HUES6 (cell line): ENCODE measurements at regions not wholly inside any gene's neighbourhood (a gene's known extent, or its start where the extent isn't known, plus 50 kb on each side); places are given as distances from the start of the nearest gene placed in this dataset.

Source experiments
- H3K27ac ChIP-seq: 2 replicates; pipeline ENCODE4 v1.7.0; 2013; ENCODE audit warnings: low read depth, mild to moderate bottlenecking, low read length, inconsistent platforms
- H3K27me3 ChIP-seq: 2 replicates; pipeline ENCODE4 v1.6.1; 2013; ENCODE audit warnings: low read length; ENCODE audit not compliant: control insufficient read depth, insufficient read depth
- H3K36me3 ChIP-seq: 2 replicates; pipeline ENCODE4 v1.6.1; 2013; ENCODE audit warnings: low read length; ENCODE audit not compliant: control insufficient read depth, insufficient read depth
- H3K4me1 ChIP-seq: 2 replicates; pipeline ENCODE4 v1.6.1; 2013; ENCODE audit warnings: low read length; ENCODE audit not compliant: control insufficient read depth, insufficient read depth
- H3K4me3 ChIP-seq: 2 replicates; pipeline ENCODE4 v1.5.1; 2013; ENCODE audit warnings: low read depth, low read length
- H3K9ac ChIP-seq: one replicate; pipeline ENCODE4 v1.6.1; 2013; ENCODE audit warnings: mild to moderate bottlenecking, low read length
- H3K9me3 ChIP-seq: 2 replicates; pipeline ENCODE4 v1.6.1; 2013; ENCODE audit warnings: low read depth, low read length; ENCODE audit not compliant: control insufficient read depth, insufficient read depth

DNA sequence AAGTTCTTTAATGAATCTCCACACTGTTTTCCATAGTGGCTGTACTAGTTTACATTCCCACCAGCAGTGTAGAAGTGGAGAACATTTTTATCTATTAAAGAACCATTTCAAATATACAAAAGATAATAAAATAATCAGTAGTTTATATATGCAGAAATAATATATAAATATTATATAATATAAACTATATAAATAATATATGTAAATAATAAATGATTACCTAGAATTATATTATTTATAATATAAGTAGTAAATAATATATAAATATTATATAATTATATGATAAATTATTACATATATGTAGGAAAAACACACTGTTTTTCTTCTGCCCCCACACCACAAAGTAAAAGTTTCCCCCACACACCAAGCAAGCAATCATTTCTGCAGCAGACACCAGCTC is 83.5 kb upstream of the NEUROD6 start:
- H3K4me3 ChIP-seq, result no peak overlapping the region

DNA sequence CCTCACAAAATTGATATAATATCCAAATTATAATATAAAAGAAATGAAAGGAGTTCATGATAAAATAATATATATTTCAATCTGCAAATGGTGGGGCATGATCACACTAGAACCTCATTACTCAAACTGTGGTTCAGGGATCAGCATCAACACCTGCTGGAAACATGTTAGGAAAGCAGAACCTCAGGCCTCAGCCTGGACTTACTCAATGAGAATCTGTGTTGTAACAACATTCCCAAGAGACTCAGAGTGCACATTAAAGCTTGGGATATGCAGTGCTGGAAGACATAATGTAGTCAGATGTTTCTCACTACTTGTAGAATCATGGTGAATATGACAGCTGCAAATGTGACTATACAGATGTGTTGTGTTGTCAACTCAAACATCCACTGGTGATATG is 81.7 kb upstream of the ITPRID1 start:
- no peak overlapping the region; the same call in 1 of the 2 replicates for H3K27ac ChIP-seq
- H3K9me3 ChIP-seq, result no peaks in the 10 kb centered on the region
- no peak overlapping the region for H3K4me3 ChIP-seq

More for the DNA sequence above, 83.5 kb upstream of the NEUROD6 start:
- Histone ChIP-seq H3K9me3 (no peaks in the 10 kb centered on the region), H3K9ac (no peak overlapping the region), H3K36me3 (no peaks in the 10 kb centered on the region), H3K27ac (no peak overlapping the region), H3K4me1 (no peaks in the 10 kb centered on the region), H3K27me3 (no peaks in the 10 kb centered on the region)

DNA sequence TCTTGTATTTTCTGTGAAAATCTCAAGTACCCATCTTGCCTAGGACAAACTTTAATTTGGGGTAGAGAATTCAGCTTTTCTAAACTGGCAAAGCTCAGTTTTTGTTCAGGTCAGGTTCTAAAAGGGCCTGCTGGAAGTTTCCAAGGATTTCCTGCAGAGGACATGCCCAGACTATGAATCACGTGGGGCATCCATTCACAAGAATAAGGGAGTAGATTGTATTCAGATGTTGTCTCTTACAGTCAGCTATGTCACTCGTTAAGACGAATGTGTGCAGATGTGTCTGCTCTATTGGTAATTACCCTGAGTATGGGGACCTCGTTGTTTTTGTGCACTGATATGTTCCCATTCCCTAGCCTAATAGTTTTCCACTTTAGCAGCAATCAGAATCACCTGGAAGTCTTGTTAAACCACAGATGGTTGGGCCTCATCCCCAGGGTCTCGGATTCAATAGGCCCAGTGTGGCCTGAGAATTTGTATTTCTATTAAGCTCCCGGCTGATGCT is 81.0 kb upstream of the ITPRID1 start:
- Histone ChIP-seq H3K4me3 (no peak overlapping the region), H3K27ac (no peak overlapping the region; the same call in 1 of the 2 replicates), H3K36me3 (no peaks in the 10 kb centered on the region), H3K4me1 (no peaks in the 10 kb centered on the region; the same call in 1 of the 2 replicates), H3K27me3 (no peaks in the 10 kb centered on the region), H3K9me3 (no peaks in the 10 kb centered on the region), H3K9ac (no peak overlapping the region)

More for the DNA sequence above, 81.7 kb upstream of the ITPRID1 start:
- H3K4me1 ChIP-seq, result no peaks in the 10 kb centered on the region; the same call in 1 of the 2 replicates
- H3K36me3 ChIP-seq, result no peaks in the 10 kb centered on the region
- no peak overlapping the region for H3K9ac ChIP-seq
- no peaks in the 10 kb centered on the region for H3K27me3 ChIP-seq

DNA sequence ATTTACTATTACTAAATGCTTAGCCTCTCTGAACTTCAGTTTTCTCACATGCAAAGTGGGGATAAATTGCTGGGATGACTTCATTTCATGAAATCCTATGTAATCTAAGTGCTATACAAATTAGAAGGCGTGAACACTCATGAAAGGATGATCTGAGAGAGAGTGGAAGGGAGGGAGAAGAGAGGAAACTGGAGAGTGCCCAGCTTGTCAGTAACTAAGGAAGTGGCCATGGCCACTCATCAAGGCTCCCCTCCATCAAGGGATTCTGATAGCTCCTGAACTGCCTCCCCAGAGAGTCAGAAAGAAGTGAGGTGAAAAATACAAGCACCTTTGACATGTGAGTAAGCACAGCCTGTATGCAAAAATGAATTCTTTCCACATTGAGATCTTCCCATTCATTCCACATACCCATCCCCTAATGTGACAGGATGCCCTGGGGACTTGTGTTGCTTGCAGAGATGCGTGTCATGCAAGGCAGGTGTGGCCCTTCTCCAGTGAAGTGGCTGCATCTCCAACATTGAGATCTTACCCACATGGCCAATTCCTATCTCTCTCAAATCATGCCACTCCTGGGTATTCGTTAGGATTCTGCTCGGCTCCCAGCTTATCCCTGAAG is 76.5 kb upstream of the ITPRID1 start:
- Histone ChIP-seq H3K27ac (no peak overlapping the region), H3K9me3 (no peaks in the 10 kb centered on the region), H3K4me1 (peaks cover 7% of the 10 kb centered on the region; the same call in 1 of the 2 replicates), H3K4me3 (no peak overlapping the region), H3K27me3 (no peaks in the 10 kb centered on the region), H3K9ac (no peak overlapping the region), H3K36me3 (no peaks in the 10 kb centered on the region)

DNA sequence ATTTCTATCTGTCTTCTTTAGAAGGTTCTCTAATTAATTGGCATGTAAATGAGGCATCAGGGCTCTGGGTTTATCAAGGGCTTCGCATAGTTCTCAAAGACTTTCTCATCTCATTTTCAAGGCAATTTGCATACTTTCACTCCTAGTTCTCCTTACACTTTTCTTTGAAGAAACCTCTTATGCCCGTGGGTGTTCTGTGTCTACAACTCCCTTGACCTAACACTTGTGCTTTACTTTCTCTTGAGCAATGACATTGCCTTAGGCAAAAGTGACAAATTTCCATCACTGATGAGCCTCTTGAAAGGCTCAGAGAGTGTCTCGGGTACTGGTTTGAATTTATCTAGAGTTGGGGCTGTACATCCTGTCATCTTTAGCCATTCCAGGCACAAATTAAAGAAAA is 74.7 kb upstream of the ITPRID1 start:
- no peak overlapping the region for H3K4me3 ChIP-seq
- H3K4me1 ChIP-seq, result peaks cover 14% of the 10 kb centered on the region; the same call in 1 of the 2 replicates
- H3K36me3 ChIP-seq, result no peaks in the 10 kb centered on the region
- H3K27ac ChIP-seq, result no peak overlapping the region
- H3K27me3 ChIP-seq, result no peaks in the 10 kb centered on the region
- no peaks in the 10 kb centered on the region for H3K9me3 ChIP-seq
- H3K9ac ChIP-seq, result no peak overlapping the region

DNA sequence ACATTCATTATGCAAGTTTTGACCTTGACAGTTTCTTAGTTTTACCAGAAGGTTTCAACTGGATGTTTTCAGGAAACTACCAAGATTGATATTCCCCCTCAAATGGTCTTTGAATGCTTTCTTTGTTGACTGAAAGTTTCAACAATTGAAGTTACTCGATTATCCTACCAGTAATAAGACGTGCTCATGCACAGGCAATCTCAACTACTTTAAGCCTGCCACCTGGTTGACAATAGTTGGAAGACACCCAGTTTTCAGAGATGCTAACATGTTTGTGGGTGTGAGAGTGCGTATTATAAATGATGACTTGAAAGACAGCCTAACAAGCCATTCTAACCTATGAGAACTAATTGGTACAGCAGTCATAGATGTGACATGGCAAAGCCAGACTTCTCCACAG is 73.4 kb upstream of the ITPRID1 start:
- Histone ChIP-seq H3K27me3 (no peaks in the 10 kb centered on the region), H3K4me1 (peaks cover 14% of the 10 kb centered on the region; the same call in 1 of the 2 replicates), H3K36me3 (no peaks in the 10 kb centered on the region)

DNA sequence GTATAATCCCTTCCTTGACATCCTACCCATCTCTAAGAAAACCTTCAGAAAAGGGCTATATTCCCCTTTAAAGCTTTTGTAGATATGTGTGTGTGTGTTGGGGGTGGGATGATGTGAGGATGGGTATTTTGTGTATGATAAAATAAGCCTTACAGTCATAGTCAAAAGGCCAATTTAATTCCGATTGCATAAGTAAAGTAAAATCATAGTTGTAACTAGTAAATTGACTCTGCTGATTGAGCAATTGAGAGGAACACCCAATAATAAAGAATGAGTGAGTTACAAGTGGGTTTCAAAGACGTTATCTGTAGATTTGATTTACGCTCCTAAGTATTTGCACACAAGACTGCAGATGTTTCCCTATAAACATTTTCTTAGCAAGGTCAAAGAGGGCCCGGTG is 71.3 kb upstream of the ITPRID1 start:
- Histone ChIP-seq H3K27ac (no peak overlapping the region), H3K27me3 (no peaks in the 10 kb centered on the region), H3K9me3 (peaks cover 3% of the 10 kb centered on the region; the same call in 1 of the 2 replicates), H3K36me3 (no peaks in the 10 kb centered on the region), H3K9ac (no peak overlapping the region), H3K4me1 (peaks cover 14% of the 10 kb centered on the region; the same call in 1 of the 2 replicates), H3K4me3 (no peak overlapping the region)

More for the DNA sequence above, 73.4 kb upstream of the ITPRID1 start:
- no peak overlapping the region for H3K9ac ChIP-seq
- H3K4me3 ChIP-seq, result no peak overlapping the region
- no peaks in the 10 kb centered on the region for H3K9me3 ChIP-seq
- H3K27ac ChIP-seq, result no peak overlapping the region

DNA sequence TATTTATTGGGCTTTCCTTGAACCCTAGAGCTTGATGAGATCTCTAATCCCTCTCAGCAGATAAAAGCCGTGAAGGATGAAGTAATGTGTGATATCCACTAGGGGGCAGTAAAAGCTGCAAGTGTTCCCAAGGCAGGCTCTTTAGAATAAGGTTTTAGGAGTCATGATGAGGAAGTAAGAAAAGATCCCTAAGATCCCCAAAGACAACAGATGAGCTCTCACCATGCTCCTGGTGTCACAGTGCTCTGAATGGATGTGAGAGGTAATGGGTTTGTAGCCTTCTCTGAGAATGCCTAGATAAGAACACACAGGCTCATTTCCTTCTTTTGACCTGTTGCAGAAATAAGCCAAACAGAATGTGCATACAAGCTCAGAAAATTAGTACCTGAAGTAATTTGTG is 70.4 kb upstream of the ITPRID1 start:
- H3K4me1 ChIP-seq, result peaks cover 14% of the 10 kb centered on the region; the same call in 1 of the 2 replicates
- H3K9me3 ChIP-seq, result peaks cover 5% of the 10 kb centered on the region; the same call in 1 of the 2 replicates
- no peak overlapping the region for H3K27ac ChIP-seq
- H3K9ac ChIP-seq, result no peak overlapping the region
- no peak overlapping the region for H3K4me3 ChIP-seq
- no peaks in the 10 kb centered on the region for H3K36me3 ChIP-seq
- H3K27me3 ChIP-seq, result no peaks in the 10 kb centered on the region

DNA sequence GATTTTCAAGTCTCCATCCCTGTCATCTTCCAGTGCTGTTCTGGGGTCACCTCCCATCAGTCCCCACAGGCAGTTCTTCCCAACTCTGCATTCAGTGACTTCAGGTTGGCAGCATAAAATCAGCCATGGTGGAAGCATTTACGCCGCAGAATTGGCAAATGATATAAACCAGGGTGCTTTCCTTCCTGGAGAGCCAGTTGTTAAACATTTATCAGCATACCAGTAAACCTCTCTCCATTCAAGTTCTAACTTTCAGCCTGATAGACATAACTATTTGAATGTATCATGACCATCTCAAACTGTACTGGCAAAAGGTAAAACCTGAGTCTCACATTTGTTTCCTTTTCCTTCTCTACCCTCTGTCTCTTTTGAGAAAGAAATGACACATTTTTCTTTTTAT is 69.7 kb upstream of the ITPRID1 start:
- peaks cover 14% of the 10 kb centered on the region; the same call in 1 of the 2 replicates for H3K4me1 ChIP-seq
- no peak overlapping the region for H3K9ac ChIP-seq
- no peak overlapping the region for H3K27ac ChIP-seq
- H3K4me3 ChIP-seq, result no peak overlapping the region
- peaks cover 5% of the 10 kb centered on the region; the same call in 1 of the 2 replicates for H3K9me3 ChIP-seq
- H3K36me3 ChIP-seq, result no peaks in the 10 kb centered on the region
- no peaks in the 10 kb centered on the region for H3K27me3 ChIP-seq

DNA sequence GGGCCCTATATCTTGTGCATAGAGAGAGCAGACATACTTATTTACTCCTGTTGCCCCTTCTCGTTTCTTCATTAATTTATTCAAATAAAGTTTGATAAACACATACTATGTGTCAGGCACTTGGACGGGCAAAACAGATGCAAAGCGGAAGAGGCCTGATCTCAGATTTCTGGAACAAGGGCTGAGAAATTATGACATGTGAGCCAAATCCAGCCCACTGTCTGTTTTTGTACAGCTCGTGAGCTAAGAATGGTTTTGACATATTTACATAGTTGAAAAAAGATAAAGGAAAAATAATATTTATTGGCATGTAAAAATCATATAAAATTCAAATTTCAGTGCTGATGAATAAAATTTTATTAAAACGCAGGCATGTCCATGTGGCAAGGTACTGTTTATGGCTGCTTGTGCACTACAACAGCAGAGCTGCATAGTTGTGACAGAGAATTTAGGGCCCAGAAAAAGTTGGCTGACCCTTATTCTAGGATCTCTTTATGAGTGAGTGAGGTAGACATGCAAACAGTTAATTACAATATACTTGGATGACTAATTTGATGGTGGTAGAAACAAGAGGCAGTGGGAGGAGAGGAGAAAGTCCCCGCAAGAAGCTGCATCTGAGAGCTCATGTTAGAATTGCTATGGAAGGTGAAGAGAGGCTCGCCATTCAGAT is 68.1 kb upstream of the ITPRID1 start:
- H3K9ac ChIP-seq, result no peak overlapping the region
- no peak overlapping the region for H3K4me3 ChIP-seq
- peaks cover 5% of the 10 kb centered on the region; the same call in 1 of the 2 replicates for H3K9me3 ChIP-seq
- no peaks in the 10 kb centered on the region for H3K36me3 ChIP-seq
- H3K27ac ChIP-seq, result no peak overlapping the region
- H3K27me3 ChIP-seq, result peaks cover 11% of the 10 kb centered on the region
- H3K4me1 ChIP-seq, result peaks cover 6% of the 10 kb centered on the region; the same call in 1 of the 2 replicates

DNA sequence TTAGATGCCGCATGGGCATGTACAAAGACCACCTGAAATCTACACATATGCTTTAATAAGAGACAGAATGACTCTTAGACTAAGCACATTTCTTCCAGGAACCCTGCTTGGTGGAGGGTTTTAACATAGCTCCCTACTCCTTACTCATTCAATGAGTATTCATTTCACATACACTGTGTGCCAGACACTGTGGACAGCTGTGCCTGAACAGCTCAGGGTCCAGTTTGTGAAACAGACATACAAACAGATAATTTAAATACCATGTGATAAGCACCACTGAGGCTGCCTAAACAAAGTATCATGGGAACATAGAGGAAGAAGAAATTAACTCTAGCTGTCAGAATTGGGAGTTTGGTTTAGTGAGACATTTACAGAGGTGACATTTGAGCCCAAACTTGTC is 65.2 kb upstream of the ITPRID1 start:
- peaks cover 31% of the 10 kb centered on the region for H3K27me3 ChIP-seq
- H3K4me3 ChIP-seq, result no peak overlapping the region
- no peak overlapping the region for H3K27ac ChIP-seq
- H3K9me3 ChIP-seq, result peaks cover 5% of the 10 kb centered on the region; the same call in 1 of the 2 replicates
- H3K36me3 ChIP-seq, result no peaks in the 10 kb centered on the region
- H3K4me1 ChIP-seq, result 0 out of 2 replicates have a peak, but pooled peaks cover 1% of the 10 kb centered on the region
- H3K9ac ChIP-seq, result no peak overlapping the region
